ENCODE measurements at regions not wholly inside any gene's neighbourhood (a gene's known extent, or its start where the extent isn't known, plus 50 kb on each side); places are given as distances from the start of the nearest gene placed in this dataset.
"Not testable (repeated sequence)": the region's sequence is repeated elsewhere in the genome, so short reads cannot be mapped to it uniquely, and the experiment has no call there.

GRCh38 chr17:20724391-20724790 lies 144.9 kb downstream of the CDRT15L2 start:
- TF ChIP-seq, protein P1, sequence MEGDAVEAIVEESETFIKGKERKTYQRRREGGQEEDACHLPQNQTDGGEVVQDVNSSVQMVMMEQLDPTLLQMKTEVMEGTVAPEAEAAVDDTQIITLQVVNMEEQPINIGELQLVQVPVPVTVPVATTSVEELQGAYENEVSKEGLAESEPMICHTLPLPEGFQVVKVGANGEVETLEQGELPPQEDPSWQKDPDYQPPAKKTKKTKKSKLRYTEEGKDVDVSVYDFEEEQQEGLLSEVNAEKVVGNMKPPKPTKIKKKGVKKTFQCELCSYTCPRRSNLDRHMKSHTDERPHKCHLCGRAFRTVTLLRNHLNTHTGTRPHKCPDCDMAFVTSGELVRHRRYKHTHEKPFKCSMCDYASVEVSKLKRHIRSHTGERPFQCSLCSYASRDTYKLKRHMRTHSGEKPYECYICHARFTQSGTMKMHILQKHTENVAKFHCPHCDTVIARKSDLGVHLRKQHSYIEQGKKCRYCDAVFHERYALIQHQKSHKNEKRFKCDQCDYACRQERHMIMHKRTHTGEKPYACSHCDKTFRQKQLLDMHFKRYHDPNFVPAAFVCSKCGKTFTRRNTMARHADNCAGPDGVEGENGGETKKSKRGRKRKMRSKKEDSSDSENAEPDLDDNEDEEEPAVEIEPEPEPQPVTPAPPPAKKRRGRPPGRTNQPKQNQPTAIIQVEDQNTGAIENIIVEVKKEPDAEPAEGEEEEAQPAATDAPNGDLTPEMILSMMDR (IDR thresholded peaks at IDR 0.05), result not testable (repeated sequence)
- TF ChIP-seq POLR2A, EP300 (IDR thresholded peaks at IDR 0.05): not testable (repeated sequence)

Measured in tibial nerve (tissue), 4 donors.